Stimulated activated CD8-positive, alpha-beta memory T cell treated with anti-CD3 and anti-CD28 coated beads, Interleukin-12 subunit alpha, Interleukin-12 subunit beta, amount 100 ng/mL, for 24 hours (primary cell): ENCODE measurements at regions not wholly inside any gene's neighbourhood (a gene's known extent, or its start where the extent isn't known, plus 50 kb on each side); places are given as distances from the start of the nearest gene placed in this dataset.
"Not testable (repeated sequence)": the region's sequence is repeated elsewhere in the genome, so short reads cannot be mapped to it uniquely, and the experiment has no call there.

Experiments used
- DNase-seq: peaks from one replicate; pipeline ENCODE4 v3.0.0-alpha.2; 2020; ENCODE audit errors: extremely low read depth

GRCh38 chr5:87785554-87786335 lies 373.0 kb upstream of the CCNH start:
- DNase-seq, result no peak

GRCh38 chr5:87784879-87785495 lies 372.3 kb upstream of the CCNH start:
- no peak for DNase-seq

- no peak for DNase-seq
These were observed 371.6 kb upstream of the CCNH start for GRCh38 chr5:87784311-87784710.

- DNase-seq, result no peak
These were observed 370.2 kb upstream of the CCNH start for GRCh38 chr5:87782916-87783315.

- no peak for DNase-seq
These were observed 369.2 kb upstream of the CCNH start for GRCh38 chr5:87781976-87782375.

GRCh38 chr5:87780831-87781760 lies 368.4 kb upstream of the CCNH start:
- peak; percentile 32 for DNase-seq

GRCh38 chr5:87778876-87779275 lies 366.1 kb upstream of the CCNH start:
- no peak for DNase-seq

- no peak for DNase-seq
These were observed 365.1 kb upstream of the CCNH start for GRCh38 chr5:87777877-87778276.

- no peak for DNase-seq
These were observed 364.1 kb upstream of the CCNH start for GRCh38 chr5:87776785-87777184.

GRCh38 chr5:87776302-87776701 lies 363.6 kb upstream of the CCNH start:
- DNase-seq, result not testable (repeated sequence)

GRCh38 chr5:87775228-87775627 lies 362.5 kb upstream of the CCNH start:
- DNase-seq, result no peak

GRCh38 chr5:87774804-87775203 lies 362.1 kb upstream of the CCNH start:
- DNase-seq, result no peak

- DNase-seq, result no peak
These were observed 357.9 kb upstream of the CCNH start for GRCh38 chr5:87770601-87771121.

GRCh38 chr5:87770016-87770570 lies 357.4 kb upstream of the CCNH start:
- no peak for DNase-seq

GRCh38 chr5:87769157-87769556 lies 356.4 kb upstream of the CCNH start:
- no peak for DNase-seq

GRCh38 chr5:87768190-87768589 lies 355.5 kb upstream of the CCNH start:
- DNase-seq, result no peak

GRCh38 chr5:87765009-87765408 lies 352.3 kb upstream of the CCNH start:
- DNase-seq, result no peak

GRCh38 chr5:87762631-87763030 lies 349.9 kb upstream of the CCNH start:
- DNase-seq, result no peak

- no peak for DNase-seq
These were observed 344.2 kb upstream of the CCNH start for GRCh38 chr5:87756951-87757350.

GRCh38 chr5:87755360-87755759 lies 342.6 kb upstream of the CCNH start:
- DNase-seq, result no peak

GRCh38 chr5:87754009-87754757 lies 341.5 kb upstream of the CCNH start:
- no peak for DNase-seq
